H1 (cell line): ENCODE measurements at regions not wholly inside any gene's neighbourhood (a gene's known extent, or its start where the extent isn't known, plus 50 kb on each side); places are given as distances from the start of the nearest gene placed in this dataset.

Experiments used
- CTCF ChIA-PET: fragments of 300-600 bp; sonication (Branson Sonifier 250); formaldehyde crosslinking; loops from one replicate; lab custom pipeline; 2021; ENCODE audit not compliant: partially characterized antibody; lab: Charles Lee
- POLR2A ChIA-PET: fragments of 300-600 bp; sonication (Branson Sonifier 250); formaldehyde crosslinking; loops from one replicate; lab custom pipeline; 2021; ENCODE audit warnings: inconsistent platforms; ENCODE audit not compliant: partially characterized antibody; lab: Charles Lee
- DNase-seq, 2 experiments: peaks; one replicate each; pipeline versions ENCODE4 v3.0.0 to v3.0.0-alpha.2; 2010 to 2022; ENCODE audit warnings: low spot score in 2 of 2, low read depth in 1 of 2, mixed read lengths in 1 of 2
- FAIRE-seq: peaks from 2 replicates; lab custom pipeline; 2011; peaks lifted over from hg19 to GRCh38; lab: Jason Lieb, UNC
- H2AFZ ChIP-seq: 2 replicates; pipeline ENCODE4 v1.8.1; 2012; ENCODE audit warnings: low read length, inconsistent platforms
- H2AK5ac ChIP-seq: 2 replicates; pipeline ENCODE4 v1.6.1; 2013; ENCODE audit warnings: low read depth, low read length
- H2BK120ac ChIP-seq: replicated peaks from 2 replicates; pipeline ENCODE3; 2013; ENCODE audit warnings: low read depth, low read length, inconsistent platforms
- H2BK12ac ChIP-seq: 2 replicates; pipeline ENCODE4 v1.6.1; 2013; ENCODE audit warnings: low read depth, low read length
- H2BK15ac ChIP-seq: 2 replicates; pipeline ENCODE4 v1.6.1; 2013; ENCODE audit warnings: low read length
- H2BK20ac ChIP-seq: 2 replicates; pipeline ENCODE4 v1.6.1; 2013; ENCODE audit warnings: low read length
- H2BK5ac ChIP-seq: 2 replicates; pipeline ENCODE4 v1.6.1; 2013; ENCODE audit warnings: low read depth, low read length
- H3K14ac ChIP-seq: 2 replicates; pipeline ENCODE4 v1.6.1; 2013; ENCODE audit warnings: inconsistent platforms; ENCODE audit not compliant: insufficient read length
- H3K18ac ChIP-seq: 2 replicates; pipeline ENCODE4 v1.6.1; 2013; ENCODE audit warnings: low read length; ENCODE audit errors: extremely low read depth
- H3K23ac ChIP-seq: 2 replicates; pipeline ENCODE4 v1.6.1; 2013; ENCODE audit warnings: inconsistent platforms; ENCODE audit not compliant: insufficient read length
- H3K23me2 ChIP-seq: 2 replicates; pipeline ENCODE4 v1.6.1; 2013; ENCODE audit warnings: low read depth, low read length
- H3K27ac ChIP-seq: 2 replicates; pipeline ENCODE4 v1.6.1; 2011; ENCODE audit warnings: low read depth, low read length, inconsistent platforms
- H3K27me3 ChIP-seq, 4 experiments: replicated peaks in 1 of 4; 1 replicate in 1 of 4; 2 replicates in 3 of 4; pipeline versions ENCODE4 v1.6.1 to v1.8.1; 2011 to 2013; ENCODE audit warnings: low read length in 3 of 4, mild to moderate bottlenecking in 3 of 4, inconsistent platforms in 2 of 4, mixed read lengths in 2 of 4, moderate library complexity in 1 of 4; ENCODE audit not compliant: control insufficient read depth in 3 of 4, insufficient read depth in 3 of 4; ENCODE audit errors: extremely low read depth in 1 of 4
- H3K36me3 ChIP-seq, 4 experiments: 2 replicates each; pipeline versions ENCODE4 v1.6.1 to v1.8.1; 2011 to 2013; ENCODE audit warnings: mild to moderate bottlenecking in 4 of 4, low read length in 3 of 4, moderate library complexity in 2 of 4, control low read depth in 1 of 4, inconsistent platforms in 1 of 4; ENCODE audit not compliant: insufficient read depth in 4 of 4, control insufficient read depth in 2 of 4
- H3K4ac ChIP-seq: replicated peaks from 2 replicates; pipeline ENCODE3; 2013; ENCODE audit warnings: low read length, low read depth, mixed read lengths, inconsistent platforms; ENCODE audit not compliant: insufficient read length
- H3K4me1 ChIP-seq, 4 experiments: replicated peaks in 1 of 4; 1 replicate in 1 of 4; 2 replicates in 3 of 4; pipeline versions ENCODE4 v1.6.1 to v1.8.1; 2011 to 2013; ENCODE audit warnings: low read length in 3 of 4, inconsistent platforms in 2 of 4, mixed read lengths in 1 of 4; ENCODE audit not compliant: insufficient read depth in 4 of 4, control insufficient read depth in 3 of 4
- H3K4me2 ChIP-seq, 2 experiments: 2 replicates each; pipeline versions ENCODE4 v1.6.1 to v1.8.1; 2011 to 2013; ENCODE audit warnings: low read depth in 2 of 2, low read length in 2 of 2, control low read depth in 1 of 2, inconsistent platforms in 1 of 2, mild to moderate bottlenecking in 1 of 2; ENCODE audit not compliant: insufficient read depth in 1 of 2
- H3K4me3 ChIP-seq, 4 experiments: fragments of 200-600, 300-600 bp in 1 of 4; sonication (generic), shearing (Covaris generic), sonication (Bioruptor Twin) in 1 of 4; 2 replicates each; pipeline versions ENCODE4 v1.5.1 to v1.8.1; 2011 to 2016; ENCODE audit warnings: low read length in 4 of 4, low read depth in 3 of 4, control low read depth in 2 of 4, inconsistent platforms in 2 of 4, mild to moderate bottlenecking in 2 of 4, mixed read lengths in 1 of 4, moderate library complexity in 1 of 4; ENCODE audit not compliant: insufficient read depth in 2 of 4; ENCODE audit errors: extremely low read depth in 1 of 4
- H3K56ac ChIP-seq: replicated peaks from 2 replicates; pipeline ENCODE3; 2013; ENCODE audit warnings: low read depth, mild to moderate bottlenecking, mixed read lengths, low read length, inconsistent platforms; ENCODE audit not compliant: insufficient read length
- H3K79me1 ChIP-seq: 2 replicates; pipeline ENCODE4 v1.6.1; 2013; ENCODE audit warnings: low read depth, low read length, control low read depth
- H3K79me2 ChIP-seq, 2 experiments: 2 replicates each; pipeline versions ENCODE4 v1.6.1 to v1.8.1; 2012 to 2013; ENCODE audit warnings: low read length in 2 of 2, mild to moderate bottlenecking in 2 of 2, inconsistent platforms in 1 of 2; ENCODE audit not compliant: insufficient read depth in 2 of 2, control insufficient read depth in 1 of 2
- H3K9ac ChIP-seq, 4 experiments: replicated peaks in 1 of 4; 1 replicate in 1 of 4; 2 replicates in 3 of 4; pipeline versions ENCODE4 v1.6.1 to v1.8.1; 2011 to 2013; ENCODE audit warnings: low read depth in 3 of 4, low read length in 3 of 4, control low read depth in 2 of 4, mild to moderate bottlenecking in 2 of 4, moderate library complexity in 2 of 4, inconsistent platforms in 1 of 4; ENCODE audit errors: extremely low read depth in 1 of 4
- H3K9me3 ChIP-seq, 2 experiments: 2 replicates each; pipeline versions ENCODE4 v1.6.1 to v1.8.1; 2012 to 2013; ENCODE audit warnings: mild to moderate bottlenecking in 2 of 2, moderate library complexity in 2 of 2, control low read depth in 1 of 2, inconsistent platforms in 1 of 2, low read depth in 1 of 2, low read length in 1 of 2, mixed read lengths in 1 of 2; ENCODE audit not compliant: insufficient read depth in 2 of 2
- H4K20me1 ChIP-seq, 2 experiments: replicated peaks in 1 of 2; 2 replicates each; pipeline versions ENCODE3 to v1.8.1; 2011 to 2013; ENCODE audit warnings: inconsistent platforms in 2 of 2, low read length in 2 of 2, mild to moderate bottlenecking in 1 of 2; ENCODE audit not compliant: insufficient read depth in 2 of 2, control insufficient read depth in 1 of 2
- H4K5ac ChIP-seq: 2 replicates; pipeline ENCODE4 v1.6.1; 2013; ENCODE audit warnings: low read length, low read depth, mixed read lengths, inconsistent platforms; ENCODE audit not compliant: insufficient read length
- H4K8ac ChIP-seq: 2 replicates; pipeline ENCODE4 v1.8.0; 2013; ENCODE audit warnings: mild to moderate bottlenecking, moderate library complexity, low read length, inconsistent platforms; ENCODE audit not compliant: insufficient read depth; ENCODE audit errors: extremely low read depth
- H4K91ac ChIP-seq: replicated peaks from 2 replicates; pipeline ENCODE3; 2013; ENCODE audit warnings: low read length, mixed read lengths, inconsistent platforms; ENCODE audit not compliant: insufficient read length
- BACH1 ChIP-seq: IDR thresholded peaks from 2 replicates; pipeline ENCODE4 v1.6.1; 2012; ENCODE audit warnings: low read length, improper control_type of control experiment
- BRCA1 ChIP-seq: IDR thresholded peaks from 2 replicates; pipeline ENCODE4 v1.6.1; 2012; ENCODE audit warnings: low read depth, low read length, improper control_type of control experiment
- PHF8 ChIP-seq: fragments of 200-600 bp; sonication (generic); conservative IDR thresholded peaks from 2 replicates; pipeline ENCODE4 v1.7.1; 2012; ENCODE audit warnings: low read depth, mild to moderate bottlenecking, inconsistent platforms, low read length, moderate library complexity
- RBBP5 ChIP-seq: IDR thresholded peaks from 2 replicates; pipeline ENCODE4 v1.7.1; 2012; ENCODE audit warnings: low read depth, mild to moderate bottlenecking, inconsistent platforms, low read length, moderate library complexity, borderline replicate concordance
- RXRA ChIP-seq: IDR thresholded peaks from 2 replicates; pipeline ENCODE4 v1.6.1; 2011; ENCODE audit warnings: low read depth, mild to moderate bottlenecking, low read length, moderate library complexity; ENCODE audit not compliant: insufficient read depth
- SIN3A ChIP-seq, 2 experiments: IDR thresholded peaks in 1 of 2; conservative IDR thresholded peaks in 1 of 2; 2 replicates each; pipeline ENCODE4 v1.6.1; 2011 to 2012; ENCODE audit warnings: low read length in 2 of 2, improper control_type of control experiment in 1 of 2, low read depth in 1 of 2, mild to moderate bottlenecking in 1 of 2
- SIRT6 ChIP-seq: IDR thresholded peaks from one replicate; pipeline ENCODE4 v1.7.1; 2012; ENCODE audit warnings: low read length, inconsistent platforms
- WGBS, 2 experiments: shearing (Covaris generic) in 1 of 2; methylation state at CpG; one replicate each; pipeline versions ENCODE4 v1.1.6 to v1.1.7; 2013 to 2015; ENCODE audit warnings: low lambda C conversion rate in 2 of 2, mixed read lengths in 2 of 2, inconsistent platforms in 1 of 2, low coverage in 1 of 2, missing lambda C conversion rate in 1 of 2; ENCODE audit not compliant: insufficient replicate concordance in 2 of 2, insufficient coverage in 1 of 2, insufficient read length in 1 of 2; ENCODE audit errors: extremely low coverage in 1 of 2, missing lambda C conversion rate in 1 of 2; 5-methylcytosine and 5-hydroxymethylcytosine counted together
- TF ChIP-seq, protein P1 (sequence below), 3 experiments: IDR thresholded peaks; 1 replicate in 2 of 3; 2 replicates in 1 of 3; pipeline versions ENCODE4 v1.5.1 to v1.6.1; 2011; ENCODE audit warnings: low read length in 3 of 3, mild to moderate bottlenecking in 3 of 3, inconsistent platforms in 2 of 3, low read depth in 1 of 3, moderate library complexity in 1 of 3; ENCODE audit not compliant: insufficient read depth in 1 of 3; ENCODE audit errors: control extremely low read depth in 1 of 3
- TF ChIP-seq, protein P2 (sequence below): IDR thresholded peaks from 2 replicates; pipeline ENCODE4 v1.6.1; 2011; ENCODE audit warnings: low read length, improper control_type of control experiment

DNA sequence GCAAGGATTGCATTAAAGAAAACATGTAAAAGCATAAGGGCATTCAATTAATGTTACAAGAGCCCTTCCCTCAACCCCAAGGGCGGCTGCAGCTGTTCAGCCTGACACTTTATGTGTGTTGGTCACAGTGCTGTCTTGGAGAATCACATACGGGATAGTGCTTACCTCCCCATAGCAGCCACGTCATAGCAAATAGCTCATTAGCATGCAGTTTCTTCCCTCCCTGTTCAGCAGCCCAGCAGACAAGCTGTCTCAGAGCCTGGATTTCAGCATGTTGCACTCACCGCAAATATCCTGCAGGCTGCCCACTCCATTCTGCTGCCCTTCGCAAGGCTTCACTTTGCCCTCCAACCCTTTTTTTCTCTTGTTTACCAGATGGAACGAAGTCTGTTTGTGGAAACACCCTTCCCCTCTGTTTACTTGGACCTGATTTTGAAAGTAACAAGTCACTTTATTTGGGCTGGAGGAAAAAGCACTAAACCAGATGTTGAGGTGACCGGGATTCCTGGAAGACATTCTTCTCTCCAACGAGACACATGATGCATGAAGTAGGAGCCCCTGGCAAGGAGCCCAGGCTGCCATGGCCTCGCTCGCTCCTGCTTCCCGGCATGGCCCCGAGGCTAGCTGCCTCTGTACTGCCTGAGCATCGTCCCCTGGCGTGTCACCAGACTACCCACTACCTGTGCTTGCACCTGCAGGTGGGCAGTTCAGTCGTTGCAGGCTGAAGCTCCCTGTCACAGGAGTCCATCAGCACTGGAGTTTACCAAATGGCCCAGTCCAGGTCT, 151.6 kb upstream of the GMDS start:
- Histone ChIP-seq H3K4me1 (no peaks in the 10 kb centered on the region), H3K36me3 (no peaks in the 10 kb centered on the region), H3K56ac (no peak overlapping the region), H3K79me2 (no peaks in the 10 kb centered on the region), H2BK120ac (no peak overlapping the region), H4K8ac (no peak overlapping the region), H3K27me3 (no peaks in the 10 kb centered on the region), H3K9me3 (peaks cover 4 to 7% of the 10 kb centered on the region in 2 experiments; a peak in 3 of 4 replicates), H2BK15ac (no peak overlapping the region), H2BK20ac (no peak overlapping the region), H2BK12ac (no peak overlapping the region), H3K4ac (no peak overlapping the region), H2BK5ac (no peak overlapping the region), H3K9ac (no peak overlapping the region), H3K18ac (no peak overlapping the region), H3K4me3 (no peak overlapping the region), H3K27ac (no peak overlapping the region), H4K5ac (no peak overlapping the region), H3K23ac (no peak overlapping the region), H2AK5ac (no peak overlapping the region), H4K20me1 (no peaks in the 10 kb centered on the region), H2AFZ (no peak overlapping the region), H3K4me2 (no peak overlapping the region), H3K23me2 (no peaks in the 10 kb centered on the region), H3K79me1 (no peaks in the 10 kb centered on the region), H3K14ac (no peak overlapping the region), H4K91ac (no peak overlapping the region)
- ChIA-PET CTCF (interaction anchor here (0.6 to 1.3 kb wide), 8 partner anchors 8 to 800 kb away, joined by 3 to 4 read pairs (median 3); no protein-coding TSS in a partner anchor), POLR2A (no interaction called here)
- DNase-seq (no peak), FAIRE-seq (no peak)
- 90% methylated on average over 15 of the region's 15 CpGs; no CpG with 5 or more reads in 1 of the 2 experiments for WGBS, 2 experiments
- no peak for TF ChIP-seq PHF8
- TF ChIP-seq SIN3A (conservative IDR thresholded peaks at IDR 0.05 in 1 of 2, IDR thresholded peaks at IDR 0.05 in 1 of 2; ENCODE audit: low read depth in 1 of 2, low read length in 2 of 2) = no peak
- no peak for TF ChIP-seq BRCA1
- no peak for TF ChIP-seq BACH1
- TF ChIP-seq, protein P1, sequence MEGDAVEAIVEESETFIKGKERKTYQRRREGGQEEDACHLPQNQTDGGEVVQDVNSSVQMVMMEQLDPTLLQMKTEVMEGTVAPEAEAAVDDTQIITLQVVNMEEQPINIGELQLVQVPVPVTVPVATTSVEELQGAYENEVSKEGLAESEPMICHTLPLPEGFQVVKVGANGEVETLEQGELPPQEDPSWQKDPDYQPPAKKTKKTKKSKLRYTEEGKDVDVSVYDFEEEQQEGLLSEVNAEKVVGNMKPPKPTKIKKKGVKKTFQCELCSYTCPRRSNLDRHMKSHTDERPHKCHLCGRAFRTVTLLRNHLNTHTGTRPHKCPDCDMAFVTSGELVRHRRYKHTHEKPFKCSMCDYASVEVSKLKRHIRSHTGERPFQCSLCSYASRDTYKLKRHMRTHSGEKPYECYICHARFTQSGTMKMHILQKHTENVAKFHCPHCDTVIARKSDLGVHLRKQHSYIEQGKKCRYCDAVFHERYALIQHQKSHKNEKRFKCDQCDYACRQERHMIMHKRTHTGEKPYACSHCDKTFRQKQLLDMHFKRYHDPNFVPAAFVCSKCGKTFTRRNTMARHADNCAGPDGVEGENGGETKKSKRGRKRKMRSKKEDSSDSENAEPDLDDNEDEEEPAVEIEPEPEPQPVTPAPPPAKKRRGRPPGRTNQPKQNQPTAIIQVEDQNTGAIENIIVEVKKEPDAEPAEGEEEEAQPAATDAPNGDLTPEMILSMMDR (IDR thresholded peaks at IDR 0.05; ENCODE audit: control extremely low read depth in 1 of 3, insufficient read depth in 1 of 3, low read depth in 1 of 3, low read length in 3 of 3) = no peak
- no peak for TF ChIP-seq RBBP5
- TF ChIP-seq RXRA = no peak
- TF ChIP-seq, protein P2, sequence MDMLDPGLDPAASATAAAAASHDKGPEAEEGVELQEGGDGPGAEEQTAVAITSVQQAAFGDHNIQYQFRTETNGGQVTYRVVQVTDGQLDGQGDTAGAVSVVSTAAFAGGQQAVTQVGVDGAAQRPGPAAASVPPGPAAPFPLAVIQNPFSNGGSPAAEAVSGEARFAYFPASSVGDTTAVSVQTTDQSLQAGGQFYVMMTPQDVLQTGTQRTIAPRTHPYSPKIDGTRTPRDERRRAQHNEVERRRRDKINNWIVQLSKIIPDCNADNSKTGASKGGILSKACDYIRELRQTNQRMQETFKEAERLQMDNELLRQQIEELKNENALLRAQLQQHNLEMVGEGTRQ = no peak
- TF ChIP-seq SIRT6 = no peak
